Neuronal stem cell (in vitro differentiated cells): ENCODE measurements at regions not wholly inside any gene's neighbourhood (a gene's known extent, or its start where the extent isn't known, plus 50 kb on each side); places are given as distances from the start of the nearest gene placed in this dataset.

Experiments used
- DNase-seq: peaks from one replicate; pipeline ENCODE4 v3.0.0-alpha.2; 2013; ENCODE audit warnings: low spot score
- H2AFZ ChIP-seq: one replicate; pipeline ENCODE4 v1.6.1; 2013; ENCODE audit warnings: mild to moderate bottlenecking, low read length, inconsistent platforms
- H2AK5ac ChIP-seq: 2 replicates; pipeline ENCODE4 v1.6.1; 2013; ENCODE audit warnings: low read depth, mild to moderate bottlenecking, inconsistent platforms, low read length, moderate library complexity, mixed read lengths
- H2BK120ac ChIP-seq: 2 replicates; pipeline ENCODE4 v1.6.1; 2013; ENCODE audit warnings: low read depth, mild to moderate bottlenecking, inconsistent platforms, low read length, moderate library complexity, mixed read lengths
- H2BK12ac ChIP-seq: one replicate; pipeline ENCODE4 v1.6.1; 2013; ENCODE audit warnings: low read length, inconsistent platforms
- H2BK15ac ChIP-seq: 2 replicates; pipeline ENCODE4 v1.6.1; 2013; ENCODE audit warnings: mild to moderate bottlenecking, low read length, inconsistent platforms, mixed read lengths
- H2BK5ac ChIP-seq: one replicate; pipeline ENCODE4 v1.6.1; 2013; ENCODE audit warnings: inconsistent platforms, mild to moderate bottlenecking, low read length, moderate library complexity
- H3K14ac ChIP-seq: one replicate; pipeline ENCODE4 v1.6.1; 2013; ENCODE audit warnings: low read length, inconsistent platforms
- H3K18ac ChIP-seq: 2 replicates; pipeline ENCODE4 v1.6.1; 2013; ENCODE audit warnings: low read length, inconsistent platforms
- H3K23ac ChIP-seq: 2 replicates; pipeline ENCODE4 v1.6.1; 2013; ENCODE audit warnings: low read depth, mild to moderate bottlenecking, mixed read lengths, low read length, inconsistent platforms; ENCODE audit not compliant: poor library complexity
- H3K27ac ChIP-seq: replicated peaks from 3 replicates; pipeline ENCODE4 v1.5.1; 2013; ENCODE audit warnings: low read length, inconsistent platforms
- H3K27me3 ChIP-seq, 3 experiments: 2 replicates each; pipeline ENCODE4 v1.6.1; 2013; ENCODE audit warnings: low read length in 3 of 3, mild to moderate bottlenecking in 2 of 3, inconsistent platforms in 1 of 3, low read depth in 1 of 3, mixed read lengths in 1 of 3, moderate library complexity in 1 of 3; ENCODE audit not compliant: control insufficient read depth in 3 of 3, insufficient read depth in 3 of 3
- H3K36me3 ChIP-seq, 2 donors: replicated peaks in 1 of 2; 2 replicates each; pipeline ENCODE4 v1.6.1; 2013; ENCODE audit warnings: low read length in 2 of 2; ENCODE audit not compliant: control insufficient read depth in 2 of 2, insufficient read depth in 2 of 2
- H3K4ac ChIP-seq: 2 replicates; pipeline ENCODE4 v1.6.1; 2013; ENCODE audit warnings: inconsistent platforms, mild to moderate bottlenecking, low read length, moderate library complexity
- H3K4me1 ChIP-seq, 2 donors: 1 replicate in 1 of 2; 2 replicates in 1 of 2; pipeline ENCODE4 v1.6.1; 2013; ENCODE audit warnings: low read length in 2 of 2, low read depth in 1 of 2; ENCODE audit not compliant: control insufficient read depth in 2 of 2, insufficient read depth in 1 of 2
- H3K4me2 ChIP-seq: one replicate; pipeline ENCODE4 v1.6.1; 2013; ENCODE audit warnings: mild to moderate bottlenecking, low read length, inconsistent platforms; ENCODE audit not compliant: insufficient read depth, poor library complexity, severe bottlenecking
- H3K4me3 ChIP-seq, 2 donors: 2 replicates each; pipeline ENCODE4 v1.5.1; 2013; ENCODE audit warnings: low read length in 2 of 2, mild to moderate bottlenecking in 2 of 2, inconsistent platforms in 1 of 2, moderate library complexity in 1 of 2
- H3K79me1 ChIP-seq: one replicate; pipeline ENCODE4 v1.6.1; 2013; ENCODE audit warnings: low read depth, mild to moderate bottlenecking, inconsistent platforms, low read length, moderate library complexity
- H3K9ac ChIP-seq: one replicate; pipeline ENCODE4 v1.6.1; 2013; ENCODE audit warnings: mild to moderate bottlenecking, low read depth, low read length, inconsistent platforms; ENCODE audit not compliant: poor library complexity
- H3K9me3 ChIP-seq, 2 donors: replicated peaks in 1 of 2; 2 replicates each; pipeline versions ENCODE3 to v1.6.1; 2013; ENCODE audit warnings: low read length in 2 of 2, mild to moderate bottlenecking in 2 of 2, inconsistent platforms in 1 of 2, low read depth in 1 of 2, mixed read lengths in 1 of 2, moderate library complexity in 1 of 2; ENCODE audit not compliant: control insufficient read depth in 2 of 2, insufficient read depth in 1 of 2
- H4K8ac ChIP-seq: one replicate; pipeline ENCODE4 v1.6.1; 2013; ENCODE audit warnings: low read depth, mild to moderate bottlenecking, inconsistent platforms, low read length, moderate library complexity
- H4K91ac ChIP-seq: one replicate; pipeline ENCODE4 v1.6.1; 2013; ENCODE audit warnings: low read length, low read depth, mild to moderate bottlenecking, inconsistent platforms; ENCODE audit not compliant: poor library complexity
- WGBS, 2 donors: extraction: QIAGEN DNeasy Blood & Tissue Kit; methylation state at CpG; one replicate each; pipeline ENCODE4 v1.1.7; 2013; ENCODE audit warnings: missing lambda C conversion rate in 2 of 2, mixed read lengths in 1 of 2; ENCODE audit not compliant: insufficient read length in 2 of 2, insufficient replicate concordance in 1 of 2; ENCODE audit errors: extremely low coverage in 2 of 2; 5-methylcytosine and 5-hydroxymethylcytosine counted together

- Histone ChIP-seq H3K27ac (no peak overlapping the region), H3K4me2 (no peak overlapping the region), H4K91ac (no peak overlapping the region), H3K27me3 (no peaks in the 10 kb centered on the region), H3K18ac (no peak overlapping the region), H3K4me1 (peaks cover 0 to 2% of the 10 kb centered on the region in 2 donors), H2AK5ac (no peak overlapping the region), H2BK120ac (no peak overlapping the region), H2BK15ac (no peak overlapping the region), H4K8ac (no peak overlapping the region), H3K4ac (no peak overlapping the region), H2BK5ac (no peak overlapping the region), H3K23ac (no peak overlapping the region), H3K9ac (no peak overlapping the region), H3K14ac (no peak overlapping the region), H3K36me3 (no peaks in the 10 kb centered on the region), H2AFZ (no peak overlapping the region), H3K9me3 (peaks cover 0 to 28% of the 10 kb centered on the region in 2 donors), H2BK12ac (no peak overlapping the region), H3K79me1 (no peaks in the 10 kb centered on the region), H3K4me3 (no peak overlapping the region)
- DNase-seq, result no peak
- WGBS, 2 donors, result no CpG with 5 or more reads among the region's 4 CpGs
Measured at GRCh38 chr5:34541067-34541466, 115.1 kb upstream of the RAI14 start.

GRCh38 chr5:34542818-34543217 lies 113.3 kb upstream of the RAI14 start:
- Histone ChIP-seq H3K9ac (no peak overlapping the region), H3K4ac (no peak overlapping the region), H2AFZ (no peak overlapping the region), H2BK12ac (no peak overlapping the region), H3K4me1 (peaks cover 2 to 3% of the 10 kb centered on the region in 2 donors), H3K4me3 (no peak overlapping the region), H2BK5ac (no peak overlapping the region), H2BK120ac (no peak overlapping the region), H3K9me3 (peaks cover 2 to 43% of the 10 kb centered on the region in 2 donors), H3K27me3 (no peaks in the 10 kb centered on the region), H4K8ac (no peak overlapping the region), H3K18ac (no peak overlapping the region), H3K79me1 (no peaks in the 10 kb centered on the region), H3K23ac (no peak overlapping the region), H3K36me3 (no peaks in the 10 kb centered on the region), H3K4me2 (no peak overlapping the region), H2BK15ac (no peak overlapping the region), H4K91ac (no peak overlapping the region), H3K14ac (no peak overlapping the region), H3K27ac (no peak overlapping the region), H2AK5ac (no peak overlapping the region)
- WGBS, 2 donors, result no CpG with 5 or more reads among the region's 1 CpG
- DNase-seq, result no peak

- Histone ChIP-seq H4K91ac (no peak overlapping the region), H3K4ac (no peak overlapping the region), H3K27ac (no peak overlapping the region), H2AFZ (no peak overlapping the region), H2BK12ac (no peak overlapping the region), H2BK5ac (no peak overlapping the region), H4K8ac (no peak overlapping the region), H3K9ac (no peak overlapping the region), H3K23ac (no peak overlapping the region), H2AK5ac (no peak overlapping the region), H2BK15ac (no peak overlapping the region), H3K18ac (no peak overlapping the region), H3K79me1 (no peaks in the 10 kb centered on the region), H3K4me2 (no peak overlapping the region), H2BK120ac (no peak overlapping the region), H3K4me1 (peaks cover 2 to 11% of the 10 kb centered on the region in 2 donors), H3K9me3 (peaks cover 2 to 43% of the 10 kb centered on the region in 2 donors), H3K36me3 (no peaks in the 10 kb centered on the region), H3K14ac (no peak overlapping the region), H3K27me3 (no peaks in the 10 kb centered on the region), H3K4me3 (no peak overlapping the region)
- no peak for DNase-seq
- no CpG with 5 or more reads among the region's 1 CpG for WGBS, 2 donors
Measured at GRCh38 chr5:34543687-34544086, 112.4 kb upstream of the RAI14 start.

GRCh38 chr5:34544403-34544802 lies 111.7 kb upstream of the RAI14 start:
- Histone ChIP-seq H3K4me3 (no peak overlapping the region), H3K9me3 (peaks cover 2 to 43% of the 10 kb centered on the region in 2 donors)
- WGBS, 2 donors, result no CpG with 5 or more reads among the region's 1 CpG

More at GRCh38 chr5:34544403-34544802, 111.7 kb upstream of the RAI14 start:
- Histone ChIP-seq H3K4me2 (no peak overlapping the region), H3K18ac (no peak overlapping the region), H3K36me3 (no peaks in the 10 kb centered on the region), H4K91ac (no peak overlapping the region), H3K14ac (no peak overlapping the region), H3K4ac (no peak overlapping the region), H4K8ac (no peak overlapping the region), H2BK120ac (no peak overlapping the region), H2AFZ (no peak overlapping the region), H2BK15ac (no peak overlapping the region), H2BK12ac (no peak overlapping the region), H3K23ac (no peak overlapping the region), H2AK5ac (no peak overlapping the region), H3K9ac (no peak overlapping the region), H3K4me1 (peaks cover 2 to 11% of the 10 kb centered on the region in 2 donors), H2BK5ac (no peak overlapping the region), H3K79me1 (no peaks in the 10 kb centered on the region), H3K27ac (no peak overlapping the region), H3K27me3 (no peaks in the 10 kb centered on the region)
- no peak for DNase-seq
